Upper lobe of left lung (tissue), 4 donors: ENCODE measurements at regions not wholly inside any gene's neighbourhood (a gene's known extent, or its start where the extent isn't known, plus 50 kb on each side); places are given as distances from the start of the nearest gene placed in this dataset.

Experiments used
- EP300 ChIP-seq, 4 donors: sonication (generic); formaldehyde crosslinking; IDR thresholded peaks; one replicate each; pipeline ENCODE4 v1.5.1; 2017; ENCODE audit warnings: antibody characterized with exemption in 4 of 4, control low read depth in 2 of 4
- POLR2A ChIP-seq, 4 donors: fragments of 450-650 bp; IDR thresholded peaks; one replicate each; pipeline ENCODE4 v1.5.1; 2016 to 2017; ENCODE audit warnings: antibody characterized with exemption in 4 of 4, mild to moderate bottlenecking in 2 of 4
- POLR2AphosphoS5 ChIP-seq, 2 donors: sonication (generic); formaldehyde crosslinking; IDR thresholded peaks; one replicate each; pipeline ENCODE4 v1.5.1; 2017; ENCODE audit warnings: antibody characterized with exemption in 2 of 2
- TF ChIP-seq, protein P1 (sequence below), 6 experiments: fragments of 450-650 bp in 4 of 6; fragments of 200-600 bp in 2 of 6; sonication (generic) in 2 of 6; IDR thresholded peaks; one replicate each; pipeline ENCODE4 v1.5.1; 2016 to 2019; ENCODE audit warnings: antibody characterized with exemption in 6 of 6

DNA sequence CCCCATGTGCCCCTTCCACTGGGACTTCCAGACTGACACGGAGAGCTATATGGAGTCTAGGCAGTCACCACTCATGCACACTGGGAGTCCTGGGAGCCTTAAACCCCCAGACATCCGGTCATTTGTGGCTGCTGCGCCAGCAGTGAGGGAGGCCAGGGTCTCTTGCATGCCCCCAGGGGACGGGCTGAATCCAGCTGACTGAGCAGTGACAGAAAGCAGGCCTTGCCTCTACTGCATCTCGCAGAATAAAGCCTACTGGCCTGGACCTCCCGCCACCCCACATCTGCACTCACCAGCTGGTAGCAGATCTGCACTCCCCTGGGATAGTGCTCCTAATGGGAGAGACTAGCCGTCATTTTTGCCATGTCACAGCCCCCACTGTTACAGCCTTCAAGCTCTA lies 1234.2 kb downstream of the FAM133A start:
- TF ChIP-seq, protein P1, sequence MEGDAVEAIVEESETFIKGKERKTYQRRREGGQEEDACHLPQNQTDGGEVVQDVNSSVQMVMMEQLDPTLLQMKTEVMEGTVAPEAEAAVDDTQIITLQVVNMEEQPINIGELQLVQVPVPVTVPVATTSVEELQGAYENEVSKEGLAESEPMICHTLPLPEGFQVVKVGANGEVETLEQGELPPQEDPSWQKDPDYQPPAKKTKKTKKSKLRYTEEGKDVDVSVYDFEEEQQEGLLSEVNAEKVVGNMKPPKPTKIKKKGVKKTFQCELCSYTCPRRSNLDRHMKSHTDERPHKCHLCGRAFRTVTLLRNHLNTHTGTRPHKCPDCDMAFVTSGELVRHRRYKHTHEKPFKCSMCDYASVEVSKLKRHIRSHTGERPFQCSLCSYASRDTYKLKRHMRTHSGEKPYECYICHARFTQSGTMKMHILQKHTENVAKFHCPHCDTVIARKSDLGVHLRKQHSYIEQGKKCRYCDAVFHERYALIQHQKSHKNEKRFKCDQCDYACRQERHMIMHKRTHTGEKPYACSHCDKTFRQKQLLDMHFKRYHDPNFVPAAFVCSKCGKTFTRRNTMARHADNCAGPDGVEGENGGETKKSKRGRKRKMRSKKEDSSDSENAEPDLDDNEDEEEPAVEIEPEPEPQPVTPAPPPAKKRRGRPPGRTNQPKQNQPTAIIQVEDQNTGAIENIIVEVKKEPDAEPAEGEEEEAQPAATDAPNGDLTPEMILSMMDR (IDR thresholded peaks at IDR 0.05) = no peak
- TF ChIP-seq POLR2A (IDR thresholded peaks at IDR 0.05) (no peak), POLR2AphosphoS5 (IDR thresholded peaks at IDR 0.05) (no peak), EP300 (IDR thresholded peaks at IDR 0.05) (no peak)
